ENCODE measurements at regions not wholly inside any gene's neighbourhood (a gene's known extent, or its start where the extent isn't known, plus 50 kb on each side); places are given as distances from the start of the nearest gene placed in this dataset.

GRCh38 chr2:152962446-152962845, 244.0 kb downstream of the ARL6IP6 start:
- TF ChIP-seq CTCF (IDR thresholded peaks at IDR 0.05; ENCODE audit: borderline replicate concordance, extremely low read depth, low read length, poor library complexity, severe bottlenecking) (no peak), EZH2 (IDR thresholded peaks at IDR 0.05; ENCODE audit: borderline replicate concordance, low read depth, low read length, severe bottlenecking) (no peak)

All from DND-41 (cell line).